ENCODE measurements at regions not wholly inside any gene's neighbourhood (a gene's known extent, or its start where the extent isn't known, plus 50 kb on each side); places are given as distances from the start of the nearest gene placed in this dataset.
"Not testable (repeated sequence)": the region's sequence is repeated elsewhere in the genome, so short reads cannot be mapped to it uniquely, and the experiment has no call there.

- no peak for DNase-seq
These were observed 521.6 kb downstream of the EPHA3 start for GRCh38 chr3:89628856-89629670.

GRCh38 chr3:89635137-89635536 lies 527.7 kb downstream of the EPHA3 start:
- DNase-seq: no peak

DNA sequence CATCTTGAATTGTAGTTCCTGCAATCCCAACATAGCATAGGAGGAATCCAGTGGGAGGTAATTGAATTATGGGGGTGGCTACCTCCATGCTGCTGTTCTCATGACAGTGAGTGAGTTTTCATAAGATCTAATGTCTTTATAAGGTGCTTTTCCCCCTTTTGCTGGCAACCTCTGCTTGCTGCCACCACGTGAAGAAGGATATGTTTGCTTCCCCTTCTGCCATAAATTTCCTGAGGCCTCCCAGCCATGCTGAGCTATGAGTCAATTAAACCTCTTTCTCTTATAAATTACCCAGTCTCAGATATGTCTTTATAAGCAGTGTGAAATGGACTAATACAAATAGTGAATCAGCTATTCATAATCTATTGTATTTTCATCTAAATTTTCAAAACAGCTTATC lies 537.3 kb downstream of the EPHA3 start:
- DNase-seq: no peak

DNA sequence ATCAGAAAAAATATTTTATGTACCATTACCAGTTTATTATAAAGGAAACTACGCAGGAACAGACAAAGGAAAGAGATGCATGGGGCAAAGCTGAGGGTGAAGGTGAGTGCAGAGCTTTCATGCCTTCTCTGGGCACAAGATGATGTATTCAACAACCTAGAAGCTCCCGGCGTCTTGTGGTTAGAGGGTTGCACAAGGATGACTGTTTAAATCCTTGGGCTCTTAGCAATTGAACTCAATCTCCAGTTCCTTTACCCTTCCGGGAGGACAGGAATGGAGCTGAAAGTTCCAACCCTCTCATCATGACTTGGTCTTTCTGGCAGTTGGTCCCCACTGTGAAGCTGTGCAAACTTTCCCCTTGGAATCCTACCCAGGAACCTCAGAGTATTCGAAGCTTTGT lies 542.0 kb downstream of the EPHA3 start:
- DNase-seq: no peak

GRCh38 chr3:89654031-89654430 lies 546.6 kb downstream of the EPHA3 start:
- no peak for DNase-seq

DNA sequence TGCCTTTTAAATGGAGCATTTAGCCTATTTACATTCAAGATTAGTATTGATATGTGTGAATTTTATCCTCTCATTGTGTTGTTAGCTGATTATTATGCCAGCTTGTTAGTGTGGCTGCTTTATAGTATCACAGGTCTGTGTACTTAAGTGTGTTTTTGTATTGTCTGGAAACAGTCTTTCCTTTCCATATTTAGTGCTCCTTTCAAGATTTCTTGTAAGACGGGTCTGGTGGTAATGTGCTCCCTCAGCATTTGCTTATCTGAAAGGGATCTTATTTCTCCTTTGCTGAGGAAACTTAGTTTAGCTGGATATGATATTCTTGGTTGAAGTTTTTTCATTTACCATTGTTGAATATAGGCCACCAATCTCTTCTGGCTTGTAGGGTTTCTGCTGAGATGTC lies 549.0 kb downstream of the EPHA3 start:
- DNase-seq: no peak

- no peak for DNase-seq
These were observed 572.3 kb downstream of the EPHA3 start for GRCh38 chr3:89679686-89680085.

DNA sequence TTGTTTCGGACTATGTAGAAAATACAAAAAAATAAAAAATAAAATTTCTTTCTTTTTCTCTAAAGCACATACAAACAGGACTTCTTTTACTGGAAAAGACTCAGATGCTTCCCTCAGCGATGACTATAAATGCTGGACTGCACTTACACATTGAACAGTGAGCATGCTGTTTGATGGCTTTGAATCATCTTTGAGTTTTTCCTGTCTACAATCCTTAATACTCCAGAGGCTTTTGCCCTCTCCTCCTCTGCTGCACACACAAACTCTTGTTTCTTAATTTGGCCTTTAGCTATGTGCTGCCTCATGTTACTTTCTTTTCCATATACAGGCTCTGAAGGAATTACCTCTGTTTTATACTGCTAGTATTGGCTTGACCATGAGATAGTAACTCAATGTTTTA lies 575.1 kb downstream of the EPHA3 start:
- no peak for DNase-seq

- no peak for DNase-seq
These were observed 578.3 kb downstream of the EPHA3 start for GRCh38 chr3:89685731-89686130.

DNA sequence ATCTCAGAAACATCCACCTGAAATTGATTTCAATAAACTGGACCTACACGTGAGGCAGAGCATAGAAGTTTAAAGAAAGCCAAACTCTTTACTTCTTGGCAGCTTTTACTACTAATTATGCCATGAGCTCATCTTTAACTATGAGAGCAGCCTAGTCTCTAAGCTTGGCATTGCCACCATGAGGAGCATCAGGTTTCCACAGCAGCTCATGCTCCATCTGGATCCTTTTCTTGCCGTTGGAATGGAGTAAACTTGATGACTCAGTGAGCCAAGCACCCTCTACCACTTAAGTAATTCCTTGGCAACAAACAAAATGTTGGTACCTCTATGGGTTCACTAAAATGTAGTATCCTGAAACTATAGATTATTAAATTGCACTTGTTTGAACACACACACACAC lies 583.2 kb downstream of the EPHA3 start:
- DNase-seq: no peak

DNA sequence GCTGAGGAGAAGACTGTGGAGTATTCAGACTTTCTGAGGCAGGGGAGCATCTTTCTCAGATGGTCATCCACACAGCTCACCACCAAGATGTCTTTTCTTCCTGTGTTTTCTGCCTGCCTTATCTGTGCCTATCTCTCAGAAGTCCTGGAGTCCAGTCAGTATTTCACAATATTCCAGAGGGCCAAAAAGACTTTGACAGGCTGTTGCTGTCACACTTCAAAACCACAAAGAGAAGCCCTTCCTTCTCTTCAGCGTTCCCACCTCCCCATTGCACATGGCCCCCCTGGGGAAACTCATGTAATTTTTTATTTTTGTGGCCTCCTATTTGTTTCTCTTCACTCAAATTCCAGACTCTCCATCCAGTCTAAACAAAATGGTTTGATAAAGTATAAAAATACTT lies 585.2 kb downstream of the EPHA3 start:
- DNase-seq: no peak

DNA sequence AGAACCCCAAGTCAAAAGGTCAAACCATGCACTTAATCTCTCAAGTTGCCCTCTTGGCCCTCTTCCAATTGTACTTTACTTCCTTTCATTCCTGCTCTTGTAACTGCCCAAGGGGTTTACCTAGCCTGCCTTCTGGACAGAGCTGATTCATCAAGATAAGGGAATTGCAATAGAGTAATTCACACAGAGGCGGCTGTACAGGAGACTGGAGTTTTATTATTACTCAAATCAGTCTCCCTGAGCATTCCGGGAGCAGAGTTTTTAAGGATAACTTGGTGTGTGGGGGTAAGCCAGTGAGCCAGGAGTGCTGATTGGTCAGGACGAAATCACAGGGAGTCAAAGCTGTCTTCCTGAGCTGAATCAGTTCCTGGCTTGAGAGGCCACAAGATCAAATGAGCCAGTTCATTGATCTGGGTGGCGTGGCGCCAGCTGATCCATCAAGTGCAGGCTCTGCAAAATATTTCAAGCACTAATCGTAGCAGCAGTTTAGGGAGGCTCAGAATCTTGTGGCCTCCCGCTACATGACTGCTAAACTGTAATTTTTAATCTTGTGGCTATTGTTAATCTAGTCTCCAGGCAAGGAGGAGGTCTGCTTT lies 590.0 kb downstream of the EPHA3 start:
- DNase-seq: no peak

GRCh38 chr3:89698208-89698830 lies 590.9 kb downstream of the EPHA3 start:
- no peak for DNase-seq

GRCh38 chr3:89699229-89699628 lies 591.8 kb downstream of the EPHA3 start:
- DNase-seq: no peak

DNA sequence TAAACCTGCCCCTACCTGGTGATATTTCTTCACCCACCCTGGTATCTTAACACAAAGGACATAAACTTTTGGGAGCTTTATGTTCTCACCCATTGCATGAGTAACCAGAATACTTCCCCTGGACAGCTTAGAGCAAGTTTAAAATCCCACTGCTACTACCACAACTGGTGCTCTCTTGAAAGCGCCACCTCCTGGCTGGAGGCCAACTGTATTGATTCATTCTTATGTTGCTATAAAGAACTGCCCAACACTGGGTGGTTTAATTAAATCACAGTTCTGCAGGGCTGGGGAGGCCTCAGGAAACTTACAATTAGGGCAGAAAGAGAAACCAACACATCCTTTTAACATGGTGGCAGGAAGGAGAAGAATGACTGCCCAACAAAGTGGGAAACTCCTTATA lies 592.4 kb downstream of the EPHA3 start:
- DNase-seq: no peak

GRCh38 chr3:89702404-89702803 lies 595.0 kb downstream of the EPHA3 start:
- no peak for DNase-seq

DNA sequence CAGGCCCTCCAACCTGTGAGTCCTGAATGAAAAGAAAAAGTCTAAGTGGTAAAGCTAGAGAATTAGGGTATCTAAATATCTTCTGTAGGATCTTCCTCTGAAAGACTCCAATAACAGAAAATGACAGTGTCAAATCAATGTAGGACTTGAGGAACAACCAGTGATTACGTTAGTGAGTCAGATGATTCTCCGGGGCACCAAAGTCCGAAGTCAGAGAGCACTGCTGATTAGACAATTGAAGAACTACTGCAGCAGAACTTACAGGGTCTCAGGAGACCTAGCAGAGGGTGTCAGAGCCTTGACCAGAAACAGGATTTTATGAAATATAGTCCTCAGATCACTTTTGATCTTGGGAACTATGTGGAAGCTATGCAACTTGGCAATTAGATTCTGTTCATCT lies 605.8 kb downstream of the EPHA3 start:
- no peak for DNase-seq

- DNase-seq: no peak
These were observed 606.8 kb downstream of the EPHA3 start for GRCh38 chr3:89714237-89714636.

DNA sequence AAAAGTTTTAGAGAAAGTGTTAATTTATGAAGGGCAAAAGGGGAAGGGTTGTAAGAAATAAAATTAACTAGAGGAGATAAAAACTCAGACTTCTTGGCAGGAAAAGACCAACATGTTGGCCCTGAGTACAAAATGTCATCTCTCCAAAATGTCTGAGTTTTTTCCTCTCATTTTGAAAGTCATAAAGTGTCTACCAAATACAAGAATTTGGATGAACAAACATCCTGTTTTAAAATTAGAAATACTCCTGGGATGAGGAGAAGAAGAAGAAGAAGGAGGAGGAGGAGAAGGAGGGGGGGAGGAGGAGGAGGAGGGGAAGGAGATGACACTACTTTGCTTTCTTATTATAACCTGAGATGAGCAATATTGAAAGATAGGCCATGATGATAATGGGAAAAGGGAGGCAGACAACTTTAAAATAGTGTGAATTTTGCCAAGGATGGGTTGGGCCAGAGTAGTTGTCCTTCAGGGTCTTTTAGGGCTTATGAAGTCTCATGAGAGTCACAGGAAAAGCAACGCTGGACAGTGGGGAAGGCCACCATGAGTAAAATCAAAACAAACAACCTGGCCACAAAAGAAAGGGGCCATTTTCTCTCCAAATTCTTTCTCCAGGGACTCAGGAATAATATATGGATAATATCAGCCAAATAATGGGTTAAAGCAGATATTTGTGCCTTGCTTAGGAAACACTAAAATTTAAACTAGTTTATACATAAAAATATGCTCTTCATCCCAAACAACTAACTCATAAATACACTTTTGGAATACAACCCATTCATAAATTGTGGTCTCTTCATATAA lies 632.9 kb downstream of the EPHA3 start:
- DNase-seq: no peak

DNA sequence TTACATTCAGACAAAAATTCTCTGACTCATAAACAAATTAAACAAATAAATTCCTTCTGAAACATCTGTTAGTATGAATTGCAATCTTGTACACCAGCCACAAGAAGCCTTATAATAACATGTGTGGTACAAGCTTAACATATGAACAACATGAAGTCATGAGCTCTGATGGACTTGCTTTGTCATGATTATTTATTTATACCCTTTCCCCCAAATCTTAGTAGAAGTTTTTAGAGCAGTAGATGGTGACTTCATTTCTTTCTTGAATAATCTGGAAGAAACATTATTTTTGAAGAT lies 633.4 kb downstream of the EPHA3 start:
- DNase-seq: no peak

DNA sequence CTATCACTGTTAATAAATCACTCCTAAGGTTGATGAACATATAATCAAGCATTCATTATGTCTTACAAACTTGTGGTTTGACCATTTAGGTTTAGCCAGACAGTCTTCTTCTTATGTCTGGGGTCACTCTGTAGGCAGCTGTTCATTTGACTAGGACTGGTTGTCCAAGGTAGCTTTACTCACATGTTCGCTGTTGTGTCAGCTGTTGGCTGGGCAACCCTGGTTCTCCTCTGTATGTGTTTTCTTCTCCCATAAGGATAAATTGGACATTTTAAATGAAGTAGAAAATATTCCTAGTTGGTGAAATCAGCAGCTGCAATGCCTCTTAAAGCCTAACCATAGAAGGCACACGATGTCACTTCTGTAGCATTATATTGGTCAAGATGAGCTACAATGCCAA lies 635.1 kb downstream of the EPHA3 start:
- DNase-seq: no peak

- DNase-seq: not testable (repeated sequence)
These were observed 640.3 kb downstream of the EPHA3 start for GRCh38 chr3:89747541-89748278.

GRCh38 chr3:89762405-89762804 lies 655.0 kb downstream of the EPHA3 start:
- no peak for DNase-seq

All from hippocampal formation (tissue), 2 donors.